D341Med (cell line): ENCODE measurements at regions not wholly inside any gene's neighbourhood (a gene's known extent, or its start where the extent isn't known, plus 50 kb on each side); places are given as distances from the start of the nearest gene placed in this dataset.

ENCODE experiments used
- DNase-seq: peaks from one replicate; pipeline ENCODE4 v3.0.0; 2012; ENCODE audit warnings: low spot score

DNA sequence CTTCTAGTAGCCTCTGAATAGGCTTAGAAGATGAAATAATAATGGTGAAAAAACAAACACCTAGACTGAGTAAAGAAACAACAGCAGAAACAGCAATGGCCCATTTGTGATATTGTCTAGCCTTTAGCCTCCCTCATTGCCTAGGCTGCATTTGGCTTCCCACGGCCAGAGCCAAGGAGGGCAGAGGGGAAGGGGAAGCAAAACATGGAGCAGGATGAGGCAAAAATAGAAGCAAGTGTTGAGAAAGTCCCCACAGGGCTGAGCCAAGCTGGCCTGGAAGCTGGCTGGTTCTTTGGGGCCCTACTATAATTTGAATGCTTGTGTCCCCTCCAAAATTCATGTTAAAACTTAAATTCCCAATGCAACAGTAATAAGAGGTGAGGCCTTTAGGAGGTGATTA, 60.2 kb upstream of the KSR1 start:
- no peak for DNase-seq

DNA sequence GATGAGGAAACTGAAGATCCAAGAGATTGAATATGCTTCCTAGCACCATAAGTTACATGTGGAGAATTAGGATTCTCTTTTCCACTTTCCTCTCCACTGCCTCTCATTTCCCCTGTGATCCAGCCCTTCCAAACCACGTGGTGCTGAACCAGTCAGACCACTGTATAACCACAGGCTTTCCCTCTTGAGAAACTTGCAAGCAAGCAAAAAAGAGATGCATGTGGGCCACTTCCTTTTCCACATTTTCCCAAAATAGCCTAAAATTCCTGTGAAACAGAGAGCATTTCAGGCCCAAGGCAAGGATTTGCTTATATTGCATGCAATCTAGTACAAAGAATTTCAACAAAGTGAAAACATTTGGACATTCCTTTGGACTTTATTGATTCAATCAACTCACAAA, 59.3 kb upstream of the KSR1 start:
- DNase-seq = no peak

GRCh38 chr17:27398691-27399090, 57.6 kb upstream of the KSR1 start:
- DNase-seq = no peak

DNA sequence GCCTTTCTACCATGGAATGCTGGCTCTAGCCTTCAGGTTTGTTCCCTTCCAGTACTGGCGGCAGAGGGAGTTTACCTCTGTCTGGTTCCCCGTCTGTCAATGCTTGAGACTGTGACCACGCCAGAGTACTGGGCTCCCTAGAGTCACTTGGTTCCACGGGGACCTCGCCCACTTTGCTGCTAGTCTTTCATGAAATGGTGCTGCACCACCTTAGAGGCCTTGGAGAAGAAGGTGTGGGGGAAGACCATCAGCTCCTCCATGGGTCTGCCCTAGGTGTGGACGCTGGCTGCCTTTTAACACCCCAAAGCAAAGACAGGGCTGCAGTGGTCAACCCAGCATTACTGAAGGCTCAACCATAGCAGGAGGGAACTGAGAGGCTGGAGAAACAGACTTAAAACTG, 55.3 kb upstream of the KSR1 start:
- DNase-seq = no peak

DNA sequence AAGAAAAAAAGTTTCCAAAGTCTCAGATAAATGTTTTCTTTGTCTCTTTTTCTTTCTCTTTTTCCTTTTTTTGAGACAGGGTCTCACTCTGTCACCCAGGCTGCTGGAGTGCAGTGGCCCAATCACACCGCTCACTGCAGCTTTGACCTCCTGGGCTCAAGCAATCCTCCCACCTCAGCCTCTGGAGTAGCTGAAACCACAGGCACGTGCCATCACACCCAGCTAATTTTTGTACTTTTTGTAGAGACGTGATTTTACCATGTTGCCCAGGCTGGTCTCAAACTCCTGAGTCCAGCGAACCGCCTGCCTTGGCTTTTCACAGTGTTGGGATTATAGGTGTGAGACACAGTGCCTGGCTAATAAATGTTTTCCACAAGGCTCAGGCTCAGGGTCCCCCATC, 53.3 kb upstream of the KSR1 start:
- no peak for DNase-seq

GRCh38 chr17:27403480-27404005, 52.7 kb upstream of the KSR1 start:
- no peak for DNase-seq

- no peak for DNase-seq
Measured at GRCh38 chr17:27404676-27405075, 51.6 kb upstream of the KSR1 start.
